ENCODE measurements at regions not wholly inside any gene's neighbourhood (a gene's known extent, or its start where the extent isn't known, plus 50 kb on each side); places are given as distances from the start of the nearest gene placed in this dataset.

DNA sequence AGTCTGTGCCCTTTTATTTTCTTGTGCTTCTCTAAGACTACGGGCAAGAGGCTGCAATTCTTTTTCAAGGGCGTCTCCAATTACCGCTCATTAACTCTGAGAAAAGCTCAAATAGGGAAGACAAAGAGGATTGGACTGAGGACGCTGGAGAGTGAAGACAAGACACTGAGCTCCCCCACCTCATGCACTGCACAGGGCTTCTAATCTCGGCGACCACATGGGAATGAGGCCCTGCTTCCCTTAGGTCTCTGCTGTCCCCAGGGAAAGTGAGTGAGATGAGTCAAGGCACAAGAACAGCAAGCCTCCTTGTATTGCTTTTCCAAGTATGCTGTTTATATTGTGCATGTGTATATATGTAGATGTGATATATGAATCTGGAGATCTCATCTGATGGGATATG is 392.2 kb upstream of the CFAP20DC start:
- H3K27ac ChIP-seq (ENCODE audit: low read length), result no peak overlapping the region
- H3K4me1 ChIP-seq (ENCODE audit: control insufficient read depth, insufficient read depth, low read length), result no peaks in the 10 kb centered on the region
- H3K4me3 ChIP-seq (ENCODE audit: low read length), result no peak overlapping the region
- H3K36me3 ChIP-seq (ENCODE audit: control insufficient read depth, insufficient read depth, low read length), result no peaks in the 10 kb centered on the region
- no peak for DNase-seq
- 60% methylated on average over 3 of the region's 6 CpGs for WGBS (ENCODE audit: insufficient coverage)
- no peaks in the 10 kb centered on the region for H3K27me3 ChIP-seq (ENCODE audit: control insufficient read depth, insufficient read depth, low read length)
- no peaks in the 10 kb centered on the region for H3K9me3 ChIP-seq (replicated peaks; ENCODE audit: control insufficient read depth, low read depth, low read length)

- Histone ChIP-seq H3K4me1 (ENCODE audit: control insufficient read depth, insufficient read depth, low read length) (no peaks in the 10 kb centered on the region), H3K36me3 (ENCODE audit: control insufficient read depth, insufficient read depth, low read length) (no peaks in the 10 kb centered on the region), H3K4me3 (ENCODE audit: low read length) (no peak overlapping the region), H3K27me3 (ENCODE audit: control insufficient read depth, insufficient read depth, low read length) (no peaks in the 10 kb centered on the region), H3K9me3 (replicated peaks; ENCODE audit: control insufficient read depth, low read depth, low read length) (no peaks in the 10 kb centered on the region), H3K27ac (ENCODE audit: low read length) (no peak overlapping the region)
- no CpG with 5 or more reads among the region's 5 CpGs for WGBS (ENCODE audit: insufficient coverage)
- no peak for DNase-seq
Observed at GRCh38 chr3:59440285-59441028, 390.6 kb upstream of the CFAP20DC start.

- Histone ChIP-seq H3K36me3 (ENCODE audit: control insufficient read depth, insufficient read depth, low read length) (no peaks in the 10 kb centered on the region), H3K27ac (ENCODE audit: low read length) (no peak overlapping the region), H3K27me3 (ENCODE audit: control insufficient read depth, insufficient read depth, low read length) (no peaks in the 10 kb centered on the region), H3K4me3 (ENCODE audit: low read length) (no peak overlapping the region), H3K4me1 (ENCODE audit: control insufficient read depth, insufficient read depth, low read length) (no peaks in the 10 kb centered on the region), H3K9me3 (replicated peaks; ENCODE audit: control insufficient read depth, low read depth, low read length) (no peaks in the 10 kb centered on the region)
- WGBS (ENCODE audit: insufficient coverage), result 63% methylated on average over 4 of the region's 5 CpGs
- DNase-seq, result no peak
Observed at GRCh38 chr3:59438492-59438891, 388.7 kb upstream of the CFAP20DC start.

DNA sequence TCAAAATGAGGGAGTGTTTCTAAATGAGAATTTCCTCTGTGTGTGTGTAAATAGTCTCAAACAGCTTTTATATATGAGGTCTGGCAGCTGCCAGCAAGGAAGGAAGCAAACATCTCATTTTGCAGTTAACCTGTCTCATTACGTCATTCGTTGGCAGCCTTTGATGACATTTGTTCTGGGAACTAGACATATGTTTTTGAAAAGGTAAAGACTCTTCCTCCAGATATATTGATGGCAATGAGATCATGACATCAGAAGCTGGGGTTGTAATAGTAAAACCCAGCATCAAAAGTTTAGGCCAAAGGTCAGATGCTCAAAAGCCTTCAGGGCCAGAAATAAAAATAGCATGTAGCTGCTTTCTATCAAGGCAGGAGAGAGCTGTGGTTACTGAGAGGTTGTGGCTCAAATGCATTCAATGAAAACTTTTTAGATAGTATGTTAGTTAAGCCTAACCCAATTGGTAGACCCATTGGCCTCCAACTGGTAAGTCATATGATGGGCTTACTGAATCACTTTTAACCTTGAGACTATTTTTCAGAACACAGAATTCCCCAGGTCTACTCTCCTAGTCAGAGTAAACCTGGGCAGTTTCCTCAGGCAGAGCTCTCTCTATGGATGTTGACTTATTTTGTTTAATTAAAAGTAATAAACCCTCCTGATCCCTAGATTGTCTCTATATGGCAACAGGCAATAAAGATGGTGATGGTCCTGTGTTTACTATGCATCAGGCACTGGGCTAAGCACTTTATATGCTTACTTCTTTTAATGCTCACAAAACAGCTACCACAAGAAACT is 386.5 kb upstream of the CFAP20DC start:
- H3K4me1 ChIP-seq (ENCODE audit: control insufficient read depth, insufficient read depth, low read length), result no peaks in the 10 kb centered on the region
- no CpG with 5 or more reads among the region's 2 CpGs for WGBS (ENCODE audit: insufficient coverage)
- no peaks in the 10 kb centered on the region for H3K9me3 ChIP-seq (replicated peaks; ENCODE audit: control insufficient read depth, low read depth, low read length)
- no peaks in the 10 kb centered on the region for H3K36me3 ChIP-seq (ENCODE audit: control insufficient read depth, insufficient read depth, low read length)
- H3K27ac ChIP-seq (ENCODE audit: low read length), result no peak overlapping the region
- no peaks in the 10 kb centered on the region for H3K27me3 ChIP-seq (ENCODE audit: control insufficient read depth, insufficient read depth, low read length)
- no peak overlapping the region for H3K4me3 ChIP-seq (ENCODE audit: low read length)
- no peak for DNase-seq

GRCh38 chr3:59433546-59433945 is 383.7 kb upstream of the CFAP20DC start:
- Histone ChIP-seq H3K27ac (ENCODE audit: low read length) (no peak overlapping the region), H3K4me1 (ENCODE audit: control insufficient read depth, insufficient read depth, low read length) (no peaks in the 10 kb centered on the region), H3K4me3 (ENCODE audit: low read length) (no peak overlapping the region), H3K9me3 (replicated peaks; ENCODE audit: control insufficient read depth, low read depth, low read length) (no peaks in the 10 kb centered on the region), H3K27me3 (ENCODE audit: control insufficient read depth, insufficient read depth, low read length) (no peaks in the 10 kb centered on the region), H3K36me3 (ENCODE audit: control insufficient read depth, insufficient read depth, low read length) (no peaks in the 10 kb centered on the region)
- no peak for DNase-seq
- WGBS (ENCODE audit: insufficient coverage), result no CpG with 5 or more reads among the region's 4 CpGs

DNA sequence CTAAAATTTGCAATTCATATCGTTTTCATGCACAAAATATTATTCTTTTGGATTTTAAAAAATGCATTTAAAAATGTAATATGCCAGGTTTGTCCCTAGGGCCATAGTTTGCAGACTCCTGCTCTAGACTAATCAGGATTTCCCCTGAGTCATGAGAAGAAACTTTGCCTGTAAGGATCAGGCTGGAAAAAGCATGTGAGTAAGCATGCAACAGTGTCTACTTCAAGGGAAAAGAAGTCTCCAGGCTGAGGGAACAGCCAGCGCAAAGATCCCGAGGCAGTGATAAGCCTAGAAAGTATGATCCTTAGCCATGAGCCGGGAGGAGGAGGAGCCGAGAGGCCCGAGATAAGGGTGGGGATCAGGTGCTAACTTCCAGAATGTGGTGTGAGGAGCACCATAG is 382.8 kb upstream of the CFAP20DC start:
- no peaks in the 10 kb centered on the region for H3K27me3 ChIP-seq (ENCODE audit: control insufficient read depth, insufficient read depth, low read length)
- no peaks in the 10 kb centered on the region for H3K4me1 ChIP-seq (ENCODE audit: control insufficient read depth, insufficient read depth, low read length)
- DNase-seq, result no peak
- H3K9me3 ChIP-seq (replicated peaks; ENCODE audit: control insufficient read depth, low read depth, low read length), result no peaks in the 10 kb centered on the region
- no peak overlapping the region for H3K27ac ChIP-seq (ENCODE audit: low read length)
- WGBS (ENCODE audit: insufficient coverage), result 83% methylated on average over 2 of the region's 6 CpGs
- H3K4me3 ChIP-seq (ENCODE audit: low read length), result no peak overlapping the region
- H3K36me3 ChIP-seq (ENCODE audit: control insufficient read depth, insufficient read depth, low read length), result no peaks in the 10 kb centered on the region

DNA sequence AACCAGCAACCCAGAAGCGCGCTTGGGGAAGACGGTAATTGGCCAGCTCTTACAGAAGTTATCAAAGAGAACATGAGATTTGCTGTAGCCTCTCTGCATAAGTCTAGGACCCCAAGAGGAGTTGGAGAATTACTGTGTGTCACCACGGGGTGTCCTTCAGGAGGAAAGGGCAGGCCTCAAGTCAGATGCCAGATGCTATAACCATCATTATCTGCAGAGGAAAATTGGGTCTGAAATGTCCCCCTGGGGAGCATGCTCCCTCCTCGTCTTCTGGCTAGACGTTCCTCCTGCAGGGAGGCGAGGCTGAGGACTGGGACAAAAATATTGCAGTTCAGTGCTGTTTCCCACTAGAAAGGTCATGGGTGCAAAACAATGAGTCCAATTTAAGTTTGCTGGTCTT is 380.5 kb upstream of the CFAP20DC start:
- H3K27me3 ChIP-seq (ENCODE audit: control insufficient read depth, insufficient read depth, low read length), result no peaks in the 10 kb centered on the region
- no peak overlapping the region for H3K27ac ChIP-seq (ENCODE audit: low read length)
- no peak overlapping the region for H3K4me3 ChIP-seq (ENCODE audit: low read length)
- no peak for DNase-seq
- 65% methylated on average over 4 of the region's 7 CpGs for WGBS (ENCODE audit: insufficient coverage)
- no peaks in the 10 kb centered on the region for H3K9me3 ChIP-seq (replicated peaks; ENCODE audit: control insufficient read depth, low read depth, low read length)
- H3K36me3 ChIP-seq (ENCODE audit: control insufficient read depth, insufficient read depth, low read length), result no peaks in the 10 kb centered on the region
- no peaks in the 10 kb centered on the region for H3K4me1 ChIP-seq (ENCODE audit: control insufficient read depth, insufficient read depth, low read length)

GRCh38 chr3:59429198-59429597 is 379.4 kb upstream of the CFAP20DC start:
- Histone ChIP-seq H3K9me3 (replicated peaks; ENCODE audit: control insufficient read depth, low read depth, low read length) (no peaks in the 10 kb centered on the region), H3K27me3 (ENCODE audit: control insufficient read depth, insufficient read depth, low read length) (no peaks in the 10 kb centered on the region), H3K4me1 (ENCODE audit: control insufficient read depth, insufficient read depth, low read length) (no peaks in the 10 kb centered on the region), H3K4me3 (ENCODE audit: low read length) (no peak overlapping the region), H3K36me3 (ENCODE audit: control insufficient read depth, insufficient read depth, low read length) (no peaks in the 10 kb centered on the region), H3K27ac (ENCODE audit: low read length) (no peak overlapping the region)
- DNase-seq, result no peak
- WGBS (ENCODE audit: insufficient coverage), result no CpG with 5 or more reads among the region's 2 CpGs

DNA sequence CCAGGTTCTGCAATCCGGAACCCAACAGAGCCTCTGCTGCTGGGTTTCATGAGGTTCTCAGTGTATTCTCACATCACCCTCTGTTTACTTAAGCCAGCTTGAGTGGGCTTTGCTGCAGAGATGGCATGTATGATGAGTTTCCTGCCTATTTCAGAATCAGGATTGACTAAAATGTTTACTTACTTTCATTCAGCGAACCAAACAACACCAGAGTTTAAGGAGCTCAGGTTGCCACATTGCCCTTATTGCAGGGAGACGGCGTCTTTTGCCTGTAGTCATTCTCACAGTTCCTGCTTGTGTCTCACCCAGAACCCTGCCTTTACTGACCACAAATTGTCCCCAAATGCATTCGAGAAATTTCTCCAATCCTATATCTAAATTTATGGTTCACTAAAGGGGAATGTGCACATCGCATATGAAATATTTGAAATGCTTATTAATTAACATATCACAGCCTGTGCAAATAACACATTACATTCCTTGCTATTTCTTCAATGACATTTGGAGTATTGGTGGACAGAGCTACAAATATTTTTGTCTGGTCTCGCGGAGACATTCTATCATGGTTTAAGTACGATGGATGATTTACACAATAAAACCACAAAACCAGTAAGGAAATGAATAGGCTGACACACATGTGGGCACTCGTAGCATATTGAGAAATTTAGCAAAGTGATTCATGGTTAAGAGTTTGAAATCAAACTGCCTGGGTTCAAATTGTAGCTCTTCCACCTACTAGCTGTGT is 377.2 kb upstream of the CFAP20DC start:
- WGBS (ENCODE audit: insufficient coverage), result 94% methylated on average over 3 of the region's 10 CpGs
- no peaks in the 10 kb centered on the region for H3K4me1 ChIP-seq (ENCODE audit: control insufficient read depth, insufficient read depth, low read length)
- no peak overlapping the region for H3K27ac ChIP-seq (ENCODE audit: low read length)
- no peaks in the 10 kb centered on the region for H3K9me3 ChIP-seq (replicated peaks; ENCODE audit: control insufficient read depth, low read depth, low read length)
- DNase-seq, result no peak
- H3K4me3 ChIP-seq (ENCODE audit: low read length), result no peak overlapping the region
- no peaks in the 10 kb centered on the region for H3K36me3 ChIP-seq (ENCODE audit: control insufficient read depth, insufficient read depth, low read length)
- no peaks in the 10 kb centered on the region for H3K27me3 ChIP-seq (ENCODE audit: control insufficient read depth, insufficient read depth, low read length)

GRCh38 chr3:59425942-59426341 is 376.1 kb upstream of the CFAP20DC start:
- WGBS (ENCODE audit: insufficient coverage), result no CpG with 5 or more reads among the region's 5 CpGs
- no peaks in the 10 kb centered on the region for H3K36me3 ChIP-seq (ENCODE audit: control insufficient read depth, insufficient read depth, low read length)
- H3K27ac ChIP-seq (ENCODE audit: low read length), result no peak overlapping the region
- H3K9me3 ChIP-seq (replicated peaks; ENCODE audit: control insufficient read depth, low read depth, low read length), result no peaks in the 10 kb centered on the region
- H3K4me3 ChIP-seq (ENCODE audit: low read length), result no peak overlapping the region
- no peaks in the 10 kb centered on the region for H3K27me3 ChIP-seq (ENCODE audit: control insufficient read depth, insufficient read depth, low read length)
- DNase-seq, result no peak
- H3K4me1 ChIP-seq (ENCODE audit: control insufficient read depth, insufficient read depth, low read length), result no peaks in the 10 kb centered on the region

All from muscle of leg (tissue), 3 donors.